Upper lobe of right lung (tissue), 1 donor: ENCODE measurements at regions not wholly inside any gene's neighbourhood (a gene's known extent, or its start where the extent isn't known, plus 50 kb on each side); places are given as distances from the start of the nearest gene placed in this dataset.

ENCODE experiments used
- ATAC-seq: fragments of 200-7000 bp; cut with Tn5 transposase; one replicate; pipeline ENCODE4 v1.9.1; 2020; ENCODE audit warnings: mild to moderate bottlenecking, moderate library complexity
- DNase-seq: peaks from one replicate; pipeline ENCODE4 v3.0.0-alpha.2; 2020
- H3K27ac ChIP-seq: fragments of 200-600 bp; one replicate; pipeline ENCODE4 v1.8.0; 2022
- H3K27me3 ChIP-seq: fragments of 200-600 bp; one replicate; pipeline ENCODE4 v1.8.0; 2022; ENCODE audit warnings: mild to moderate bottlenecking
- H3K36me3 ChIP-seq: fragments of 200-600 bp; one replicate; pipeline ENCODE4 v1.8.0; 2022
- H3K4me1 ChIP-seq: fragments of 200-600 bp; one replicate; pipeline ENCODE4 v1.8.0; 2022
- H3K4me3 ChIP-seq: fragments of 200-600 bp; one replicate; pipeline ENCODE4 v1.8.0; 2022; ENCODE audit warnings: mild to moderate bottlenecking
- H3K9me3 ChIP-seq: fragments of 200-600 bp; one replicate; pipeline ENCODE4 v1.8.0; 2022
- CTCF ChIP-seq: fragments of 200-600 bp; IDR thresholded peaks from one replicate; pipeline ENCODE4 v1.8.0; 2022; ENCODE audit warnings: antibody characterized with exemption
- intact Hi-C: fragments of 100-400 bp; cut with DNase I; formaldehyde crosslinking; loops from one replicate; pipeline ENCODE4 v1.11.0; 2022
- donor health status: DM: no; HTN: yes; CAD: no; lungs with severe emphysema.

GRCh38 chr7:153400735-153401593 is 641.4 kb downstream of the ACTR3B start:
- DNase-seq (no peak), ATAC-seq (no peak)
- H3K27ac ChIP-seq: no peak overlapping the region
- no peaks in the 10 kb centered on the region for H3K4me1 ChIP-seq
- intact Hi-C loops: no loop called here
- H3K36me3 ChIP-seq: no peaks in the 10 kb centered on the region
- no peaks in the 10 kb centered on the region for H3K27me3 ChIP-seq
- H3K4me3 ChIP-seq: no peak overlapping the region
- no peak for TF ChIP-seq CTCF
- H3K9me3 ChIP-seq: no peaks in the 10 kb centered on the region

GRCh38 chr7:153401795-153402720 is 642.5 kb downstream of the ACTR3B start:
- no peak overlapping the region for H3K4me3 ChIP-seq
- H3K9me3 ChIP-seq: no peaks in the 10 kb centered on the region
- no peak overlapping the region for H3K27ac ChIP-seq
- no peaks in the 10 kb centered on the region for H3K27me3 ChIP-seq
- H3K4me1 ChIP-seq: no peaks in the 10 kb centered on the region
- DNase-seq: no peak
- TF ChIP-seq CTCF: no peak
- no peak for ATAC-seq
- intact Hi-C loops: no loop called here
- no peaks in the 10 kb centered on the region for H3K36me3 ChIP-seq

GRCh38 chr7:153402721-153403541 is 643.4 kb downstream of the ACTR3B start:
- no peaks in the 10 kb centered on the region for H3K9me3 ChIP-seq
- intact Hi-C loops: no loop called here
- H3K36me3 ChIP-seq: no peaks in the 10 kb centered on the region
- H3K27me3 ChIP-seq: no peaks in the 10 kb centered on the region
- TF ChIP-seq CTCF: no peak
- ATAC-seq (no peak), DNase-seq (no peak)
- H3K4me3 ChIP-seq: no peak overlapping the region
- H3K27ac ChIP-seq: no peak overlapping the region
- no peaks in the 10 kb centered on the region for H3K4me1 ChIP-seq

- Histone ChIP-seq H3K27me3 (no peaks in the 10 kb centered on the region), H3K36me3 (no peaks in the 10 kb centered on the region), H3K4me1 (no peaks in the 10 kb centered on the region), H3K4me3 (no peak overlapping the region), H3K9me3 (no peaks in the 10 kb centered on the region), H3K27ac (no peak overlapping the region)
- intact Hi-C loops: no loop called here
- TF ChIP-seq CTCF: no peak
- DNase-seq (no peak), ATAC-seq (no peak)
These were observed 644.6 kb downstream of the ACTR3B start for GRCh38 chr7:153404124-153404523.

- TF ChIP-seq CTCF: no peak
- DNase-seq: no peak
- ATAC-seq: no peak
- no peak overlapping the region for H3K4me3 ChIP-seq
- no peaks in the 10 kb centered on the region for H3K4me1 ChIP-seq
- H3K27ac ChIP-seq: no peak overlapping the region
- no peaks in the 10 kb centered on the region for H3K27me3 ChIP-seq
- no peaks in the 10 kb centered on the region for H3K9me3 ChIP-seq
- intact Hi-C loops: no loop called here
- no peaks in the 10 kb centered on the region for H3K36me3 ChIP-seq
These were observed 645.3 kb downstream of the ACTR3B start for GRCh38 chr7:153404781-153405279.
